BLaER1 (cell line): ENCODE measurements at regions not wholly inside any gene's neighbourhood (a gene's known extent, or its start where the extent isn't known, plus 50 kb on each side); places are given as distances from the start of the nearest gene placed in this dataset.
"Not testable (repeated sequence)": the region's sequence is repeated elsewhere in the genome, so short reads cannot be mapped to it uniquely, and the experiment has no call there.

Experiments
- H3K27ac ChIP-seq: shearing (Covaris generic); formaldehyde crosslinking; 2 replicates; pipeline ENCODE4 v1.8.1; 2022
- H3K27me3 ChIP-seq: shearing (Covaris generic); formaldehyde crosslinking; 2 replicates; pipeline ENCODE4 v1.8.1; 2022
- H3K36me3 ChIP-seq: shearing (Covaris generic); formaldehyde crosslinking; 2 replicates; pipeline ENCODE4 v1.8.1; 2022
- H3K4me1 ChIP-seq: shearing (Covaris generic); formaldehyde crosslinking; 2 replicates; pipeline ENCODE4 v1.8.1; 2022
- H3K4me2 ChIP-seq: shearing (Covaris generic); formaldehyde crosslinking; 2 replicates; pipeline ENCODE4 v1.8.1; 2022
- H3K4me3 ChIP-seq: shearing (Covaris generic); formaldehyde crosslinking; 2 replicates; pipeline ENCODE4 v1.8.1; 2022
- H3K9ac ChIP-seq: shearing (Covaris generic); formaldehyde crosslinking; 2 replicates; pipeline ENCODE4 v1.8.1; 2022
- H3K9me3 ChIP-seq: shearing (Covaris generic); formaldehyde crosslinking; 2 replicates; pipeline ENCODE4 v1.8.1; 2022
- H4K20me1 ChIP-seq: shearing (Covaris generic); formaldehyde crosslinking; 2 replicates; pipeline ENCODE4 v1.8.1; 2022
- Cebpa-rat ChIP-seq: shearing (Covaris generic); IDR thresholded peaks from 2 replicates; pipeline ENCODE4 v1.8.1; 2022

- H3K27me3 ChIP-seq = no peaks in the 10 kb centered on the region
- no peaks in the 10 kb centered on the region for H3K4me1 ChIP-seq
- no peaks in the 10 kb centered on the region for H4K20me1 ChIP-seq
- no peaks in the 10 kb centered on the region for H3K9me3 ChIP-seq
- no peak overlapping the region for H3K27ac ChIP-seq
- TF ChIP-seq Cebpa-rat = no peak
- no peak overlapping the region for H3K9ac ChIP-seq
- no peaks in the 10 kb centered on the region for H3K36me3 ChIP-seq
- H3K4me2 ChIP-seq = no peak overlapping the region
- no peak overlapping the region for H3K4me3 ChIP-seq
These were observed 942.2 kb downstream of the CNTNAP5 start for GRCh38 chr2:124967325-124967724.

GRCh38 chr2:124970030-124970429 is 944.9 kb downstream of the CNTNAP5 start:
- H3K27me3 ChIP-seq = no peaks in the 10 kb centered on the region
- H3K9me3 ChIP-seq = no peaks in the 10 kb centered on the region
- H3K27ac ChIP-seq = no peak overlapping the region
- no peak overlapping the region for H3K9ac ChIP-seq
- TF ChIP-seq Cebpa-rat = no peak
- H4K20me1 ChIP-seq = no peaks in the 10 kb centered on the region
- H3K4me2 ChIP-seq = no peak overlapping the region
- no peaks in the 10 kb centered on the region for H3K4me1 ChIP-seq
- H3K4me3 ChIP-seq = no peak overlapping the region
- no peaks in the 10 kb centered on the region for H3K36me3 ChIP-seq

GRCh38 chr2:124973396-124973795 is 948.3 kb downstream of the CNTNAP5 start:
- Histone ChIP-seq H3K4me3 (no peak overlapping the region), H3K27me3 (no peaks in the 10 kb centered on the region), H3K4me2 (no peak overlapping the region), H4K20me1 (no peaks in the 10 kb centered on the region), H3K36me3 (no peaks in the 10 kb centered on the region), H3K27ac (no peak overlapping the region), H3K9me3 (no peaks in the 10 kb centered on the region), H3K9ac (no peak overlapping the region), H3K4me1 (no peaks in the 10 kb centered on the region)
- TF ChIP-seq Cebpa-rat = no peak

- Histone ChIP-seq H3K27ac (no peak overlapping the region), H3K4me3 (no peak overlapping the region), H3K27me3 (no peaks in the 10 kb centered on the region), H3K36me3 (no peaks in the 10 kb centered on the region), H4K20me1 (no peaks in the 10 kb centered on the region), H3K9me3 (no peaks in the 10 kb centered on the region), H3K4me1 (no peaks in the 10 kb centered on the region), H3K9ac (no peak overlapping the region), H3K4me2 (no peak overlapping the region)
- no peak for TF ChIP-seq Cebpa-rat
These were observed 950.1 kb downstream of the CNTNAP5 start for GRCh38 chr2:124975224-124975623.

GRCh38 chr2:124975648-124976047 is 950.6 kb downstream of the CNTNAP5 start:
- Histone ChIP-seq H3K4me3 (no peak overlapping the region), H3K36me3 (no peaks in the 10 kb centered on the region), H3K9me3 (no peaks in the 10 kb centered on the region), H3K4me1 (no peaks in the 10 kb centered on the region), H3K27ac (no peak overlapping the region), H3K4me2 (no peak overlapping the region), H3K27me3 (no peaks in the 10 kb centered on the region), H3K9ac (no peak overlapping the region), H4K20me1 (no peaks in the 10 kb centered on the region)
- TF ChIP-seq Cebpa-rat = no peak

- H3K4me3 ChIP-seq = no peak overlapping the region
- no peak overlapping the region for H3K9ac ChIP-seq
- no peaks in the 10 kb centered on the region for H4K20me1 ChIP-seq
- H3K9me3 ChIP-seq = no peaks in the 10 kb centered on the region
- H3K36me3 ChIP-seq = no peaks in the 10 kb centered on the region
- no peak overlapping the region for H3K27ac ChIP-seq
- no peak overlapping the region for H3K4me2 ChIP-seq
- H3K27me3 ChIP-seq = no peaks in the 10 kb centered on the region
- TF ChIP-seq Cebpa-rat = no peak
- no peaks in the 10 kb centered on the region for H3K4me1 ChIP-seq
These were observed 953.5 kb downstream of the CNTNAP5 start for GRCh38 chr2:124978597-124978996.

GRCh38 chr2:124983595-124983994 is 958.5 kb downstream of the CNTNAP5 start:
- Histone ChIP-seq H4K20me1 (no peaks in the 10 kb centered on the region), H3K27ac (no peak overlapping the region), H3K4me3 (no peak overlapping the region), H3K9ac (no peak overlapping the region), H3K9me3 (0 out of 2 replicates have a peak, but pooled peaks cover 5% of the 10 kb centered on the region), H3K36me3 (no peaks in the 10 kb centered on the region), H3K4me1 (no peaks in the 10 kb centered on the region), H3K27me3 (no peaks in the 10 kb centered on the region), H3K4me2 (no peak overlapping the region)
- TF ChIP-seq Cebpa-rat = no peak

GRCh38 chr2:124985270-124985669 is 960.2 kb downstream of the CNTNAP5 start:
- Histone ChIP-seq H3K27me3 (no peaks in the 10 kb centered on the region), H3K9me3 (0 out of 2 replicates have a peak, but pooled peaks cover 5% of the 10 kb centered on the region), H3K4me1 (no peaks in the 10 kb centered on the region), H4K20me1 (no peaks in the 10 kb centered on the region), H3K4me2 (no peak overlapping the region), H3K36me3 (no peaks in the 10 kb centered on the region), H3K4me3 (no peak overlapping the region), H3K9ac (no peak overlapping the region), H3K27ac (no peak overlapping the region)
- TF ChIP-seq Cebpa-rat = no peak

- H4K20me1 ChIP-seq = no peaks in the 10 kb centered on the region
These were observed 961.0 kb downstream of the CNTNAP5 start for GRCh38 chr2:124986136-124986535.

GRCh38 chr2:124986870-124987269 is 961.8 kb downstream of the CNTNAP5 start:
- H3K4me1 ChIP-seq, H3K27me3 ChIP-seq, H3K4me2 ChIP-seq, H3K9me3 ChIP-seq, H3K27ac ChIP-seq, H3K4me3 ChIP-seq, H4K20me1 ChIP-seq, H3K9ac ChIP-seq, H3K36me3 ChIP-seq: not testable (repeated sequence)

More at GRCh38 chr2:124986136-124986535, 961.0 kb downstream of the CNTNAP5 start:
- H3K4me1 ChIP-seq = no peaks in the 10 kb centered on the region
- H3K36me3 ChIP-seq = no peaks in the 10 kb centered on the region
- H3K9me3 ChIP-seq = 0 out of 2 replicates have a peak, but pooled peaks cover 5% of the 10 kb centered on the region
- no peak overlapping the region for H3K9ac ChIP-seq
- no peak for TF ChIP-seq Cebpa-rat
- no peaks in the 10 kb centered on the region for H3K27me3 ChIP-seq
- no peak overlapping the region for H3K27ac ChIP-seq
- H3K4me2 ChIP-seq = no peak overlapping the region
- no peak overlapping the region for H3K4me3 ChIP-seq

- not testable (repeated sequence) for H3K36me3 ChIP-seq, H3K9ac ChIP-seq, H4K20me1 ChIP-seq, H3K27ac ChIP-seq, H3K27me3 ChIP-seq, H3K4me1 ChIP-seq, H3K4me2 ChIP-seq, H3K4me3 ChIP-seq, H3K9me3 ChIP-seq
These were observed 962.3 kb downstream of the CNTNAP5 start for GRCh38 chr2:124987436-124987835.
